ENCODE measurements at regions not wholly inside any gene's neighbourhood (a gene's known extent, or its start where the extent isn't known, plus 50 kb on each side); places are given as distances from the start of the nearest gene placed in this dataset.

DNA sequence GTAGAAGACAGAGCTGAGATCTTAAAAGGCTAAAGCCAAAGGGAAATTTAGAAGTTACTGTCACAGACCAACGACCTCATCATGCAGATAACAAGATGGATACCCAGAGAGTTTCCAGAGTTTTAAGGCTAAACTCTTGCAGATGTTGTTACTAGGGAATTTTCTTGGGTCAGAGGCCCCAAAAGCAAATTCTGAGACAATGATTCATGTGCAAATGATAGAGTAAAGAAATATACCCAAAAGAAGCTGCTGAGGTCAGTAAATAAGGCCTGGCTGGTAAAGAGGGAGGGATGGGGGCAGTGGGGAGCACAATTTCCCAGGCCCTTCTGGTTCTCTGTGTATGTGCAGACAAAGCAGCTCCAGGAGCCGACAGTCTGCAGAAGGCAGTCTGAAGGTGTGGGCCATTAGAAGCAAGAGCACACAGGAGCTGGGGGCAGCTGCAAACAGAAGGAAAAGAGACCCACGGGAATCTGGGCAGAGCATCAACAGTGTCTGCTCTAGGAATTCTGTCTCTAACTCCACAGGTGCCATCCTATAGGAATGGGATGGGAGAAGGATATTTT, 330.8 kb downstream of the TBC1D4 start:
- TF ChIP-seq, protein P1, sequence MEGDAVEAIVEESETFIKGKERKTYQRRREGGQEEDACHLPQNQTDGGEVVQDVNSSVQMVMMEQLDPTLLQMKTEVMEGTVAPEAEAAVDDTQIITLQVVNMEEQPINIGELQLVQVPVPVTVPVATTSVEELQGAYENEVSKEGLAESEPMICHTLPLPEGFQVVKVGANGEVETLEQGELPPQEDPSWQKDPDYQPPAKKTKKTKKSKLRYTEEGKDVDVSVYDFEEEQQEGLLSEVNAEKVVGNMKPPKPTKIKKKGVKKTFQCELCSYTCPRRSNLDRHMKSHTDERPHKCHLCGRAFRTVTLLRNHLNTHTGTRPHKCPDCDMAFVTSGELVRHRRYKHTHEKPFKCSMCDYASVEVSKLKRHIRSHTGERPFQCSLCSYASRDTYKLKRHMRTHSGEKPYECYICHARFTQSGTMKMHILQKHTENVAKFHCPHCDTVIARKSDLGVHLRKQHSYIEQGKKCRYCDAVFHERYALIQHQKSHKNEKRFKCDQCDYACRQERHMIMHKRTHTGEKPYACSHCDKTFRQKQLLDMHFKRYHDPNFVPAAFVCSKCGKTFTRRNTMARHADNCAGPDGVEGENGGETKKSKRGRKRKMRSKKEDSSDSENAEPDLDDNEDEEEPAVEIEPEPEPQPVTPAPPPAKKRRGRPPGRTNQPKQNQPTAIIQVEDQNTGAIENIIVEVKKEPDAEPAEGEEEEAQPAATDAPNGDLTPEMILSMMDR (IDR thresholded peaks at IDR 0.05; ENCODE audit: low read length) = no peak
- TF ChIP-seq EZH2phosphoT487 (IDR thresholded peaks at IDR 0.05; ENCODE audit: low read length) (no peak), EZH2 (optimal IDR thresholded peaks at IDR 0.05; ENCODE audit: low read depth, low read length) (no peak)
